ENCODE measurements at regions not wholly inside any gene's neighbourhood (a gene's known extent, or its start where the extent isn't known, plus 50 kb on each side); places are given as distances from the start of the nearest gene placed in this dataset.

DNA sequence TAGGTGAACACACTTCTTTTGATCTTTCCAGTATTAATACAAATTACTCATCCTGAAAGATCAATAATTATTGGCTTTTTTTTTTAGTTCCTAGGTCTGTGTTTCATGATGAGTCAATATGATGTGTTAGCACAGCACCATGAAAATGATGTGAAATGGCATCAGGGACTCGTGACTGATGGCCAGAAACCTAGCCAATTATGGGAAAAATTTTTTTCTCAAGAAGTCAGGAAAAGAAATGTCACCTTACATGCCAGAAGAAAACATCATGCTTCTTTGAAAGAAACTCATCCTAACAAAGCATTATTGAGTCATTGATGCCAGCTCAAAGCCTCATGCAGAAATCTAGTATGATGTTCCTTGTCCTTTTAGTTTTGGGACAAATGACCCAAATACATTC is 468.3 kb upstream of the CBLB start:
- no peak overlapping the region for H3K27ac ChIP-seq
- no peak overlapping the region for H3K4me3 ChIP-seq
- no peak for DNase-seq
- no peak for ATAC-seq
- WGBS, 2 donors, result 41 to 42% methylated on average over 1 of the region's 1 CpG
- TF ChIP-seq POLR2A (IDR thresholded peaks at IDR 0.05) (no peak), CTCF (IDR thresholded peaks at IDR 0.05) (no peak)
- H3K36me3 ChIP-seq (replicated peaks in 1 of 2; ENCODE audit: insufficient read depth in 1 of 2, low read depth in 2 of 2), result no peaks in the 10 kb centered on the region
- intact Hi-C loops (cut with DNase I), result no loop called here
- H3K4me1 ChIP-seq, result no peaks in the 10 kb centered on the region
- no peaks in the 10 kb centered on the region for H3K9me3 ChIP-seq
- no peaks in the 10 kb centered on the region for H3K27me3 ChIP-seq

GRCh38 chr3:106338582-106339214 is 469.9 kb upstream of the CBLB start:
- H3K27ac ChIP-seq, result no peak overlapping the region
- no peak for ATAC-seq
- no peaks in the 10 kb centered on the region for H3K4me1 ChIP-seq
- TF ChIP-seq POLR2A (IDR thresholded peaks at IDR 0.05) (no peak), CTCF (IDR thresholded peaks at IDR 0.05) (no peak)
- H3K27me3 ChIP-seq, result no peaks in the 10 kb centered on the region
- intact Hi-C loops (cut with DNase I), result no loop called here
- H3K4me3 ChIP-seq, result no peak overlapping the region
- DNase-seq, result no peak
- no peaks in the 10 kb centered on the region for H3K36me3 ChIP-seq (replicated peaks in 1 of 2; ENCODE audit: insufficient read depth in 1 of 2, low read depth in 2 of 2)
- 70 to 85% methylated on average over 5 of the region's 5 CpGs for WGBS, 2 donors
- no peaks in the 10 kb centered on the region for H3K9me3 ChIP-seq

- ATAC-seq (no peak), DNase-seq (no peak)
- H3K9me3 ChIP-seq, result no peaks in the 10 kb centered on the region
- no peaks in the 10 kb centered on the region for H3K4me1 ChIP-seq
- no peaks in the 10 kb centered on the region for H3K27me3 ChIP-seq
- 61 to 67% methylated on average over 5 of the region's 5 CpGs for WGBS, 2 donors
- no peaks in the 10 kb centered on the region for H3K36me3 ChIP-seq (replicated peaks in 1 of 2; ENCODE audit: insufficient read depth in 1 of 2, low read depth in 2 of 2)
- intact Hi-C loops (cut with DNase I), result no loop called here
- TF ChIP-seq POLR2A (IDR thresholded peaks at IDR 0.05) (no peak), CTCF (IDR thresholded peaks at IDR 0.05) (no peak)
- no peak overlapping the region for H3K4me3 ChIP-seq
- no peak overlapping the region for H3K27ac ChIP-seq
Observed at GRCh38 chr3:106339551-106339950, 470.7 kb upstream of the CBLB start.

GRCh38 chr3:106341087-106341486 is 472.3 kb upstream of the CBLB start:
- no peaks in the 10 kb centered on the region for H3K4me1 ChIP-seq
- no peaks in the 10 kb centered on the region for H3K36me3 ChIP-seq (replicated peaks in 1 of 2; ENCODE audit: insufficient read depth in 1 of 2, low read depth in 2 of 2)
- TF ChIP-seq POLR2A (IDR thresholded peaks at IDR 0.05) (no peak), CTCF (IDR thresholded peaks at IDR 0.05) (no peak)
- H3K9me3 ChIP-seq, result no peaks in the 10 kb centered on the region
- 35 to 45% methylated on average over 6 of the region's 6 CpGs for WGBS, 2 donors
- no peak overlapping the region for H3K4me3 ChIP-seq
- H3K27ac ChIP-seq, result no peak overlapping the region
- intact Hi-C loops (cut with DNase I), result no loop called here
- ATAC-seq (no peak), DNase-seq (no peak)
- no peaks in the 10 kb centered on the region for H3K27me3 ChIP-seq

DNA sequence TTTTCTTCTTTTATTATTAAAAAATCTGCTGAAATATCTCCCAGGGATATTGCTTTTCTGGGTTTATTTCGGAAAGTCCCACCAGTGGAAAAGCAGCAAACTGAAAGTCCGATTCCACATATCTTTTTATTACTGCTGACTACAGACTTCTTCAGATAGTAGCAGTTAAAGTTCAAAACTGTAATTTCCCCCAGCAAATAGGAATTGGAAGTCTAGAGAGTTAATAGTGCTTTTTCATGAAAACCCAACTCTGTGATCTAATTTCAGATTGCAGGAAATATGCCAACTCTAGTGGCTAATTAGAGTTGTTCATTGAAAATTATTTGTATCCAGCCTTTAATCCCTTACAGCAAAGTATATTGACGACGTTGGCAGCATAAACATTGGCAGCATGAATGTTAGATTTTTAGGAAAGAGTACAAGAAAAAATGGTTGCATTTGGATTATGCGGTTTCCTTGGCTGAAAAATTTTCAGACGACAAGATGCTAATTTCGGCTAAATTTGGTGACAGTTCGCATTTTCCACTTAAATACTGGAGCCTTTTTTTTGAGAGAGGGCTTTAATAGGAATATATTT is 472.9 kb upstream of the CBLB start:
- intact Hi-C loops (cut with DNase I), result no loop called here
- Histone ChIP-seq H3K27ac (no peak overlapping the region), H3K4me1 (no peaks in the 10 kb centered on the region), H3K36me3 (replicated peaks in 1 of 2; ENCODE audit: insufficient read depth in 1 of 2, low read depth in 2 of 2) (no peaks in the 10 kb centered on the region), H3K4me3 (no peak overlapping the region), H3K9me3 (no peaks in the 10 kb centered on the region), H3K27me3 (no peaks in the 10 kb centered on the region)
- ATAC-seq (no peak), DNase-seq (no peak)
- no peak for TF ChIP-seq POLR2A (IDR thresholded peaks at IDR 0.05)
- TF ChIP-seq CTCF (IDR thresholded peaks at IDR 0.05), result no peak
- whole genome bisulfite sequencing, 2 donors, result 76 to 78% methylated on average over 8 of the region's 8 CpGs

Measured in body of pancreas (tissue), 4 donors.